HCT116 (cell line): ENCODE measurements at regions not wholly inside any gene's neighbourhood (a gene's known extent, or its start where the extent isn't known, plus 50 kb on each side); places are given as distances from the start of the nearest gene placed in this dataset.

Source experiments
- ATAC-seq: fragments of 200-7000 bp; cut with Tn5 transposase; 2 replicates; pipeline ENCODE4 v1.9.1; 2020; ENCODE audit warnings: mild to moderate bottlenecking, moderate library complexity
- BruUV-seq: library from RNA; stranded (reverse); fragments of 400-500 nt; replicated peaks from 2 replicates; lab custom pipeline; 2021; lab: Mats Ljungman, UMichigan
- CTCF ChIA-PET: fragments of 300-600 bp; sonication (Branson Sonifier 250); formaldehyde crosslinking; loops from one replicate; lab custom pipeline; 2021; ENCODE audit warnings: antibody characterized with exemption; lab: Charles Lee
- POLR2A ChIA-PET: fragments of 300-600, 350-600 bp; sonication (Branson Sonifier 250); formaldehyde crosslinking; loops from one replicate; lab custom pipeline; 2021; ENCODE audit warnings: antibody characterized with exemption; lab: Charles Lee
- RAD21 ChIA-PET, 2 experiments: fragments of 300-600 bp; sonication (Branson Sonifier 250); formaldehyde crosslinking; loops; one replicate each; lab custom pipeline; 2023; ENCODE audit warnings: low total read pairs in 2 of 2; ENCODE audit not compliant: uncharacterized antibody in 2 of 2, unreplicated experiment in 2 of 2, low non-redundant PET in 1 of 2; lab: Charles Lee
- DNase-seq: peaks from one replicate; pipeline ENCODE4 v3.0.0-alpha.2; 2010; ENCODE audit warnings: low read depth, low spot score
- H2AFZ ChIP-seq: fragments of 200-600 bp; shearing (Covaris generic), sonication (generic); 2 replicates; pipeline ENCODE4 v1.6.1; 2017; ENCODE audit warnings: low read depth, mixed run types, mixed read lengths, antibody characterized with exemption, low read length; ENCODE audit not compliant: poor library complexity, severe bottlenecking
- H3K27ac ChIP-seq: 2 replicates; pipeline ENCODE4 v1.5.1; 2012; ENCODE audit warnings: low read depth, low read length
- H3K27me3 ChIP-seq: fragments of 200-600 bp; sonication (generic); 2 replicates; pipeline ENCODE4 v1.6.1; 2016; ENCODE audit warnings: mixed run types, low read length, mixed read lengths; ENCODE audit not compliant: insufficient read depth
- H3K36me3 ChIP-seq, 2 experiments: fragments of 200-500 bp in 1 of 2; fragments of 200-600 bp in 1 of 2; sonication (Bioruptor generic) in 1 of 2; sonication (generic) in 1 of 2; 2 replicates each; pipeline versions ENCODE4 v1.5.1 to v1.6.1; 2014 to 2016; ENCODE audit warnings: low read length in 2 of 2, inconsistent platforms in 1 of 2, mixed read lengths in 1 of 2, mixed run types in 1 of 2; ENCODE audit not compliant: insufficient read depth in 2 of 2, control insufficient read depth in 1 of 2
- H3K4me1 ChIP-seq, 2 experiments: fragments of 200-600 bp in 1 of 2; sonication (generic) in 1 of 2; 2 replicates each; pipeline versions ENCODE4 v1.5.1 to v1.6.1; 2012 to 2017; ENCODE audit warnings: low read length in 2 of 2, inconsistent platforms in 1 of 2, mild to moderate bottlenecking in 1 of 2, mixed read lengths in 1 of 2, mixed run types in 1 of 2, moderate library complexity in 1 of 2; ENCODE audit not compliant: insufficient read depth in 2 of 2, control insufficient read depth in 1 of 2
- H3K4me2 ChIP-seq: fragments of 200-600 bp; sonication (generic); 2 replicates; pipeline ENCODE4 v1.6.1; 2017; ENCODE audit warnings: mixed run types, low read length, mixed read lengths
- H3K4me3 ChIP-seq, 2 experiments: fragments of 200-600 bp in 1 of 2; sonication (generic) in 1 of 2; replicated peaks in 1 of 2; 2 replicates each; pipeline ENCODE4 v1.5.1; 2011 to 2016; ENCODE audit warnings: low read length in 2 of 2, control low read depth in 1 of 2, low read depth in 1 of 2, mild to moderate bottlenecking in 1 of 2, mixed read lengths in 1 of 2, mixed run types in 1 of 2
- H3K79me2 ChIP-seq: fragments of 200-600 bp; sonication (generic); 2 replicates; pipeline ENCODE4 v1.6.1; 2017; ENCODE audit warnings: mild to moderate bottlenecking, mixed run types, low read length, moderate library complexity, mixed read lengths; ENCODE audit not compliant: insufficient read depth
- H3K9ac ChIP-seq: fragments of 200-600 bp; sonication (generic); 2 replicates; pipeline ENCODE4 v1.6.1; 2016; ENCODE audit warnings: low read length, mixed read lengths
- H3K9me2 ChIP-seq: fragments of 200-600 bp; sonication (generic), shearing (Covaris generic); 2 replicates; pipeline ENCODE4 v1.6.1; 2017; ENCODE audit warnings: mixed run types, mild to moderate bottlenecking, moderate library complexity; ENCODE audit not compliant: insufficient read depth
- H3K9me3 ChIP-seq, 2 experiments: fragments of 200-500 bp in 1 of 2; fragments of 200-600 bp in 1 of 2; sonication (Bioruptor generic) in 1 of 2; sonication (generic) in 1 of 2; 2 replicates each; pipeline ENCODE4 v1.6.1; 2014 to 2017; ENCODE audit warnings: low read length in 2 of 2, mixed read lengths in 2 of 2, inconsistent platforms in 1 of 2, low read depth in 1 of 2, mild to moderate bottlenecking in 1 of 2, mixed run types in 1 of 2, moderate library complexity in 1 of 2; ENCODE audit not compliant: control insufficient read depth in 1 of 2, insufficient read depth in 1 of 2
- H4K20me1 ChIP-seq: fragments of 200-600 bp; sonication (generic), shearing (Covaris generic); 2 replicates; pipeline ENCODE4 v1.6.1; 2017; ENCODE audit warnings: mixed run types, mild to moderate bottlenecking, moderate library complexity; ENCODE audit not compliant: insufficient read depth
- ATF3 ChIP-seq: IDR thresholded peaks from 2 replicates; pipeline ENCODE4 v1.6.1; 2012
- CBX3 ChIP-seq: IDR thresholded peaks from 2 replicates; pipeline ENCODE4 v1.6.1; 2012; ENCODE audit warnings: low read depth
- CEBPB ChIP-seq: IDR thresholded peaks from 2 replicates; pipeline ENCODE4 v1.6.1; 2012; ENCODE audit warnings: low read depth
- CTCF ChIP-seq, 3 experiments: fragments of 200-600 bp in 1 of 3; sonication (generic) in 1 of 3; IDR thresholded peaks in 2 of 3; conservative IDR thresholded peaks in 1 of 3; 2 replicates each; pipeline ENCODE4 v1.5.1; 2012 to 2017; ENCODE audit warnings: low read depth in 2 of 3, low read length in 2 of 3, antibody characterized with exemption in 1 of 3, borderline replicate concordance in 1 of 3, control low read depth in 1 of 3, mild to moderate bottlenecking in 1 of 3, mixed read lengths in 1 of 3, mixed run types in 1 of 3, moderate library complexity in 1 of 3; ENCODE audit not compliant: insufficient read depth in 1 of 3
- EGR1 ChIP-seq: IDR thresholded peaks from 2 replicates; pipeline ENCODE4 v1.6.1; 2012; ENCODE audit warnings: low read depth
- ELF1 ChIP-seq: IDR thresholded peaks from 2 replicates; pipeline ENCODE4 v1.6.1; 2012; ENCODE audit warnings: low read depth, borderline replicate concordance
- EZH2 ChIP-seq: fragments of 200-600 bp; sonication (generic); IDR thresholded peaks from 2 replicates; pipeline ENCODE4 v1.6.1; 2017; ENCODE audit warnings: antibody characterized with exemption, mixed run types
- FOSL1 ChIP-seq: IDR thresholded peaks from 2 replicates; pipeline ENCODE4 v1.6.1; 2012; ENCODE audit warnings: low read depth
- JUND ChIP-seq: IDR thresholded peaks from 2 replicates; pipeline ENCODE4 v1.6.1; 2012
- POLR2A ChIP-seq: IDR thresholded peaks from 2 replicates; pipeline ENCODE4 v1.7.0; 2011; ENCODE audit warnings: borderline replicate concordance; ENCODE audit not compliant: insufficient read depth, insufficient read length; ENCODE audit errors: extremely low read depth
- POLR2AphosphoS5 ChIP-seq: IDR thresholded peaks from 2 replicates; pipeline ENCODE4 v1.6.1; 2011; ENCODE audit warnings: mild to moderate bottlenecking, low read depth, low read length, moderate library complexity
- RAD21 ChIP-seq: IDR thresholded peaks from 2 replicates; pipeline ENCODE4 v1.6.1; 2012; ENCODE audit warnings: low read depth, mild to moderate bottlenecking
- SIN3A ChIP-seq: IDR thresholded peaks from 2 replicates; pipeline ENCODE4 v1.6.1; 2012; ENCODE audit warnings: low read depth
- SP1 ChIP-seq: IDR thresholded peaks from 2 replicates; pipeline ENCODE4 v1.6.1; 2012; ENCODE audit warnings: low read depth
- SRF ChIP-seq: IDR thresholded peaks from 2 replicates; pipeline ENCODE4 v1.6.1; 2012; ENCODE audit warnings: low read depth
- TCF7L2 ChIP-seq: IDR thresholded peaks from 2 replicates; pipeline ENCODE4 v1.7.0; 2011; ENCODE audit warnings: borderline replicate concordance, inconsistent platforms; ENCODE audit not compliant: insufficient read depth, insufficient read length; ENCODE audit errors: extremely low read depth
- YY1 ChIP-seq: IDR thresholded peaks from 2 replicates; pipeline ENCODE4 v1.6.1; 2011; ENCODE audit warnings: low read length, low read depth, moderate library complexity, mild to moderate bottlenecking; ENCODE audit not compliant: insufficient replicate concordance; ENCODE audit errors: extremely low read depth
- ZNF274 ChIP-seq: fragments of 200-500 bp; sonication (Bioruptor generic); IDR thresholded peaks from 2 replicates; pipeline ENCODE4 v1.6.1; 2014; ENCODE audit warnings: mild to moderate bottlenecking, low read depth, low read length, inconsistent platforms
- intact Hi-C: fragments of 100-400 bp; cut with micrococcal nuclease; formaldehyde crosslinking; loops from 2 replicates; pipeline ENCODE4 v1.10.0; 2022

GRCh38 chr2:185894223-185894622, 155.6 kb downstream of the FSIP2 start:
- H3K4me1 ChIP-seq, result no peaks in the 10 kb centered on the region
- no peak overlapping the region for H3K9ac ChIP-seq
- H3K36me3 ChIP-seq, result no peaks in the 10 kb centered on the region
- H3K27me3 ChIP-seq, result no peaks in the 10 kb centered on the region
- no peak overlapping the region for H3K4me3 ChIP-seq
- no peak overlapping the region for H3K4me2 ChIP-seq
- intact Hi-C loops, result no loop called here
- TF ChIP-seq SIN3A, result no peak
- no peak for TF ChIP-seq POLR2AphosphoS5
- ChIA-PET POLR2A (no interaction called here), CTCF (no interaction called here), RAD21 (no interaction called here)
- no TSS peak for BruUV-seq
- no peak overlapping the region for H2AFZ ChIP-seq
- ATAC-seq (no peak), DNase-seq (no peak)
- H3K79me2 ChIP-seq, result no peaks in the 10 kb centered on the region
- H4K20me1 ChIP-seq, result no peaks in the 10 kb centered on the region
- H3K27ac ChIP-seq, result no peak overlapping the region
- no peaks in the 10 kb centered on the region for H3K9me3 ChIP-seq
- H3K9me2 ChIP-seq, result no peaks in the 10 kb centered on the region

- Histone ChIP-seq H3K9me2 (0 out of 2 replicates have a peak, but pooled peaks cover 3% of the 10 kb centered on the region), H3K27ac (no peak overlapping the region), H3K9ac (no peak overlapping the region), H2AFZ (no peak overlapping the region), H4K20me1 (no peaks in the 10 kb centered on the region), H3K4me1 (no peaks in the 10 kb centered on the region), H3K9me3 (no peaks in the 10 kb centered on the region), H3K27me3 (no peaks in the 10 kb centered on the region), H3K4me2 (no peak overlapping the region), H3K36me3 (no peaks in the 10 kb centered on the region), H3K79me2 (no peaks in the 10 kb centered on the region), H3K4me3 (no peak overlapping the region)
- ChIA-PET CTCF (no interaction called here), POLR2A (no interaction called here), RAD21 (no interaction called here)
- no TSS peak for BruUV-seq
- TF ChIP-seq ZNF274 (no peak), RAD21 (no peak), CTCF (IDR thresholded peaks at IDR 0.05 in 2 of 3, conservative IDR thresholded peaks at IDR 0.05 in 1 of 3; ENCODE audit: borderline replicate concordance in 1 of 3, insufficient read depth in 1 of 3, low read depth in 2 of 3, low read length in 2 of 3) (no peak), TCF7L2 (no peak), EGR1 (no peak), YY1 (no peak), CBX3 (no peak), SIN3A (no peak), FOSL1 (no peak), ATF3 (no peak), SP1 (no peak), CEBPB (no peak), POLR2A (no peak), ELF1 (no peak), JUND (no peak), SRF (no peak), EZH2 (no peak)
- intact Hi-C loops, result no loop called here
- DNase-seq, result no peak
- no peak for ATAC-seq
These were observed 157.5 kb downstream of the FSIP2 start for GRCh38 chr2:185895828-185896693.
